Chondrocyte (in vitro differentiated cells): ENCODE measurements at regions not wholly inside any gene's neighbourhood (a gene's known extent, or its start where the extent isn't known, plus 50 kb on each side); places are given as distances from the start of the nearest gene placed in this dataset.
"Not testable (repeated sequence)": the region's sequence is repeated elsewhere in the genome, so short reads cannot be mapped to it uniquely, and the experiment has no call there.

Experiments
- DNase-seq: peaks from one replicate; pipeline ENCODE4 v3.0.0; 2021; ENCODE audit warnings: mixed read lengths, low spot score
- H3K27ac Mint-ChIP-seq: one replicate; pipeline ENCODE4 v1.8.0; 2021; ENCODE audit warnings: mild to moderate bottlenecking, moderate library complexity, mixed read lengths; ENCODE audit not compliant: unreplicated experiment
- H3K27me3 Mint-ChIP-seq: 2 replicates; pipeline ENCODE4 v1.8.0; 2021; ENCODE audit warnings: low read depth, mixed read lengths
- H3K36me3 Mint-ChIP-seq: 2 replicates; pipeline ENCODE4 v1.8.0; 2021; ENCODE audit warnings: low read depth, mixed read lengths
- H3K4me1 Mint-ChIP-seq: 2 replicates; pipeline ENCODE4 v1.8.0; 2021; ENCODE audit warnings: low read depth, mild to moderate bottlenecking, mixed read lengths
- H3K4me3 Mint-ChIP-seq: one replicate; pipeline ENCODE4 v1.8.0; 2021; ENCODE audit warnings: mild to moderate bottlenecking, moderate library complexity, mixed read lengths; ENCODE audit not compliant: unreplicated experiment
- H3K9me3 Mint-ChIP-seq: 2 replicates; pipeline ENCODE4 v1.8.0; 2021; ENCODE audit warnings: low read depth, mixed read lengths
- TF ChIP-seq, protein P1 (sequence below): fragments of 200-600 bp; sonication (generic); IDR thresholded peaks from 2 replicates; pipeline ENCODE4 v1.5.0; 2021; ENCODE audit warnings: antibody characterized with exemption, mild to moderate bottlenecking, moderate library complexity

GRCh38 chr6:81373414-81373813 lies 379.1 kb downstream of the TENT5A start:
- peaks cover 26% of the 10 kb centered on the region for H3K27me3 Mint-ChIP-seq

GRCh38 chr6:81371930-81372329 lies 380.6 kb downstream of the TENT5A start:
- TF ChIP-seq, protein P1, sequence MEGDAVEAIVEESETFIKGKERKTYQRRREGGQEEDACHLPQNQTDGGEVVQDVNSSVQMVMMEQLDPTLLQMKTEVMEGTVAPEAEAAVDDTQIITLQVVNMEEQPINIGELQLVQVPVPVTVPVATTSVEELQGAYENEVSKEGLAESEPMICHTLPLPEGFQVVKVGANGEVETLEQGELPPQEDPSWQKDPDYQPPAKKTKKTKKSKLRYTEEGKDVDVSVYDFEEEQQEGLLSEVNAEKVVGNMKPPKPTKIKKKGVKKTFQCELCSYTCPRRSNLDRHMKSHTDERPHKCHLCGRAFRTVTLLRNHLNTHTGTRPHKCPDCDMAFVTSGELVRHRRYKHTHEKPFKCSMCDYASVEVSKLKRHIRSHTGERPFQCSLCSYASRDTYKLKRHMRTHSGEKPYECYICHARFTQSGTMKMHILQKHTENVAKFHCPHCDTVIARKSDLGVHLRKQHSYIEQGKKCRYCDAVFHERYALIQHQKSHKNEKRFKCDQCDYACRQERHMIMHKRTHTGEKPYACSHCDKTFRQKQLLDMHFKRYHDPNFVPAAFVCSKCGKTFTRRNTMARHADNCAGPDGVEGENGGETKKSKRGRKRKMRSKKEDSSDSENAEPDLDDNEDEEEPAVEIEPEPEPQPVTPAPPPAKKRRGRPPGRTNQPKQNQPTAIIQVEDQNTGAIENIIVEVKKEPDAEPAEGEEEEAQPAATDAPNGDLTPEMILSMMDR = no peak
- Mint-ChIP-seq H3K36me3 (no peaks in the 10 kb centered on the region), H3K4me1 (peaks cover 5% of the 10 kb centered on the region), H3K27me3 (peaks cover 19% of the 10 kb centered on the region), H3K9me3 (peaks cover 4% of the 10 kb centered on the region), H3K4me3 (no peak overlapping the region), H3K27ac (no peak overlapping the region)
- no peak for DNase-seq

More at GRCh38 chr6:81373414-81373813, 379.1 kb downstream of the TENT5A start:
- TF ChIP-seq, protein P1 = no peak
- DNase-seq = no peak
- H3K27ac Mint-ChIP-seq = no peak overlapping the region
- no peak overlapping the region for H3K4me3 Mint-ChIP-seq
- H3K36me3 Mint-ChIP-seq = no peaks in the 10 kb centered on the region
- peaks cover 4% of the 10 kb centered on the region for H3K9me3 Mint-ChIP-seq
- no peaks in the 10 kb centered on the region for H3K4me1 Mint-ChIP-seq

DNA sequence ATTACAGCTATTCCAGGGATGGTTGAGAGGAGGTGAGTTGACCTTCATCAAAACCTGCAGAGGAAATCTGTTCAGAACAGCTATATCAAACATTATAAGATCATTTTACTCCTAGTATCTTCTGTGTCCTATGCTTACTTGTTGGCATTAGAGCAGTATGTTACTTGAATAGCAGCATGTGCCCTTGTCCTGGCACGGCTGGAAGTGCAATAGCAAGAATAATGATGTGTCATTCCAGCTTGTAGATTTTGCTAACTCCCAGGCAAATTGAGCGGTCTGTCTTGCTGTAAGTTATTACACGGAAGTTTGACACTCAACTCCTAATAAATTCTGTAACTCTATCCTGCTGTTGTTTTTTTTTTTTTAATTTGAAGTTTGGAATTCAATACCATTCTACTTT lies 385.5 kb downstream of the TENT5A start:
- Mint-ChIP-seq H3K9me3 (no peaks in the 10 kb centered on the region), H3K27ac (no peak overlapping the region), H3K4me3 (no peak overlapping the region), H3K27me3 (peaks cover 15% of the 10 kb centered on the region), H3K36me3 (no peaks in the 10 kb centered on the region), H3K4me1 (peaks cover 20% of the 10 kb centered on the region)
- no peak for DNase-seq
- TF ChIP-seq, protein P1 = no peak

DNA sequence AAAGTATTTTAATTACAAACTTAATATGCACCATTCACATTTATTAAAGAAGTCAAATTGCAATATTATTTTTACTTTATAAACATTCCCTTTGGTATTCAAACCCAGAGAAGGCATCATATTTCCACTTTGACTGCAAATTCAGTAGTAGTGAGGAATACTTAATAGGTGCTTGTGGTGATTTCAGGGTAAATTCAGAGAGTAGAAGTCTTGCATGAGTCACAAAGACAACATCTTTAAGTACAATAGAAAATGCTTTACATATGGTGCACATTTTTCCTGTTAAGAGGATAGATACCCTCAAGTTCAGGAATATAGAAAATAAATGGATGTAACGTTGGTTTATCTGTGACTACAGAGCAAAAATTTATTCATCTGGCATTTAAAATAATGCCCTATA lies 390.2 kb downstream of the TENT5A start:
- H3K9me3 Mint-ChIP-seq = no peaks in the 10 kb centered on the region
- H3K27me3 Mint-ChIP-seq = peaks cover 5% of the 10 kb centered on the region
- no peaks in the 10 kb centered on the region for H3K36me3 Mint-ChIP-seq
- H3K27ac Mint-ChIP-seq = no peak overlapping the region
- TF ChIP-seq, protein P1 = no peak
- no peak for DNase-seq
- peaks cover 25% of the 10 kb centered on the region for H3K4me1 Mint-ChIP-seq
- H3K4me3 Mint-ChIP-seq = no peak overlapping the region

- H3K4me3 Mint-ChIP-seq = no peak overlapping the region
- TF ChIP-seq, protein P1 = no peak
- H3K4me1 Mint-ChIP-seq = peaks cover 9% of the 10 kb centered on the region
- peaks cover 25% of the 10 kb centered on the region for H3K27me3 Mint-ChIP-seq
- no peaks in the 10 kb centered on the region for H3K36me3 Mint-ChIP-seq
- no peak for DNase-seq
- no peak overlapping the region for H3K27ac Mint-ChIP-seq
- H3K9me3 Mint-ChIP-seq = no peaks in the 10 kb centered on the region
These were observed 399.2 kb downstream of the TENT5A start for GRCh38 chr6:81353262-81353661.

DNA sequence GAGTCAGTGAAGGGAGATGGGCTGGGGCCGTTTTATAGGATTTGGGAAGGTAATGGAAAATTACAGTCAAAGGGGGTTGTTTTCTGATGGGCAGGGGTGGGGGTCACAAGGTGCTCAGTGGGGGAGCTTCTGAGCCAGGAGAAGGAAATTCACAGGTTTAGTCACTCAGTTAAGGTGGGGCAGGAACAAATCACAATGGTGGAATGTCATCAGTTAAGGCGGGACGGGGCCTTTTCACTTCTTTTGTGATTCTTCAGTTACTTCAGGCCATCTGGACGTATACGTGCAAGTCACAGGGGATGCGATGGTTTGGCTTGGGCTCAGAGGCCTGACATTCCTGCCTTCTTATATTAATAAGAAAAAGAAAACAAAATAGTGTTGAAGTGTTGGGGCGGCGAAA lies 408.5 kb downstream of the TENT5A start:
- H3K36me3 Mint-ChIP-seq = not testable (repeated sequence)

More for the DNA sequence above, 408.5 kb downstream of the TENT5A start:
- DNase-seq, H3K9me3 Mint-ChIP-seq, H3K27ac Mint-ChIP-seq, H3K4me1 Mint-ChIP-seq, H3K27me3 Mint-ChIP-seq, H3K4me3 Mint-ChIP-seq: not testable (repeated sequence)
